SK-N-SH treated with all-trans-retinoic acid at 6 μM for 48 hours (cell line): ENCODE measurements at regions not wholly inside any gene's neighbourhood (a gene's known extent, or its start where the extent isn't known, plus 50 kb on each side); places are given as distances from the start of the nearest gene placed in this dataset.

Source experiments
- ARNTL ChIP-seq: fragments of 450-650 bp; formaldehyde crosslinking; IDR thresholded peaks from 2 replicates; pipeline ENCODE4 v1.5.0; 2020; ENCODE audit warnings: low read depth, mild to moderate bottlenecking, moderate library complexity, borderline replicate concordance
- ESRRG ChIP-seq: fragments of 250-450 bp; sonication (Bioruptor Pico); IDR thresholded peaks from 2 replicates; pipeline ENCODE4 v1.6.1; 2021; ENCODE audit warnings: mild to moderate bottlenecking
- SNAI2 ChIP-seq: fragments of 250-450 bp; sonication (Bioruptor Pico); IDR thresholded peaks from 2 replicates; pipeline ENCODE4 v1.5.0; 2020; ENCODE audit warnings: mild to moderate bottlenecking, moderate library complexity
- TCF4 ChIP-seq: fragments of 250-450 bp; sonication (Bioruptor Pico); IDR thresholded peaks from 2 replicates; pipeline ENCODE4 v1.8.0; 2021; ENCODE audit warnings: mild to moderate bottlenecking, moderate library complexity, borderline replicate concordance
- ZFP3 ChIP-seq: fragments of 250-450 bp; sonication (Bioruptor Pico); IDR thresholded peaks from 2 replicates; pipeline ENCODE4 v1.5.0; 2020; ENCODE audit warnings: mild to moderate bottlenecking, moderate library complexity
- ZNF565 ChIP-seq: fragments of 450-650 bp; formaldehyde crosslinking; conservative IDR thresholded peaks from 2 replicates; pipeline ENCODE4 v1.5.0; 2020; ENCODE audit warnings: low read depth, mild to moderate bottlenecking, moderate library complexity
- ZNF70 ChIP-seq: fragments of 450-650 bp; formaldehyde crosslinking; IDR thresholded peaks from 2 replicates; pipeline ENCODE4 v1.5.0; 2020; ENCODE audit warnings: mild to moderate bottlenecking, moderate library complexity
- TF ChIP-seq, protein P1 (sequence below): fragments of 250-450 bp; sonication (Bioruptor Pico); IDR thresholded peaks from 2 replicates; pipeline ENCODE4 v1.8.0; 2020; ENCODE audit warnings: mild to moderate bottlenecking, moderate library complexity, borderline replicate concordance
- TF ChIP-seq, protein P2 (sequence below): fragments of 250-450 bp; sonication (Bioruptor Pico); IDR thresholded peaks from 2 replicates; pipeline ENCODE4 v1.5.1; 2021; ENCODE audit warnings: mild to moderate bottlenecking, moderate library complexity

DNA sequence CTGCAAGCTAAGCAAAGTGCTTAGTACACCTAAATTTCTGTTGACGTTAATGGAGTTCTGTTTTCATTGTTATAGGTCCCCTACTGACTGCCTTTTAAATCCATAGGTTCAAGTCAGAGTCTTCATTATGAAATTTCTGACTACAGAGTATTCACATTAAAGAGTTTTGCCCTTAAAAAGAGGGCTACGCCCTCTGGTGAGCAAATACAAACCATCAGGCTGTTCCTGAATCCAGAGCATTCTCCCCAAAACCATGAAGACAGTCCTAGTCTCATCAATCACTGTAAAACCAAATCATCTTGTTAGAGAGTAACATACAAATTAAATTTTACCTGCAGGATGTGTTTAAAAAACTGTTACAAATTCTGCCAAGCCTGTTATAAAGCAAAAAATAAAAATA lies 1091.7 kb downstream of the TDRD15 start:
- TF ChIP-seq ZNF565: no peak
- no peak for TF ChIP-seq ZFP3 (CRISPR knock-in tag)
- TF ChIP-seq, protein P1, sequence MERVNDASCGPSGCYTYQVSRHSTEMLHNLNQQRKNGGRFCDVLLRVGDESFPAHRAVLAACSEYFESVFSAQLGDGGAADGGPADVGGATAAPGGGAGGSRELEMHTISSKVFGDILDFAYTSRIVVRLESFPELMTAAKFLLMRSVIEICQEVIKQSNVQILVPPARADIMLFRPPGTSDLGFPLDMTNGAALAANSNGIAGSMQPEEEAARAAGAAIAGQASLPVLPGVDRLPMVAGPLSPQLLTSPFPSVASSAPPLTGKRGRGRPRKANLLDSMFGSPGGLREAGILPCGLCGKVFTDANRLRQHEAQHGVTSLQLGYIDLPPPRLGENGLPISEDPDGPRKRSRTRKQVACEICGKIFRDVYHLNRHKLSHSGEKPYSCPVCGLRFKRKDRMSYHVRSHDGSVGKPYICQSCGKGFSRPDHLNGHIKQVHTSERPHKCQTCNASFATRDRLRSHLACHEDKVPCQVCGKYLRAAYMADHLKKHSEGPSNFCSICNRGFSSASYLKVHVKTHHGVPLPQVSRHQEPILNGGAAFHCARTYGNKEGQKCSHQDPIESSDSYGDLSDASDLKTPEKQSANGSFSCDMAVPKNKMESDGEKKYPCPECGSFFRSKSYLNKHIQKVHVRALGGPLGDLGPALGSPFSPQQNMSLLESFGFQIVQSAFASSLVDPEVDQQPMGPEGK: no peak
- no peak for TF ChIP-seq TCF4
- TF ChIP-seq ESRRG (CRISPR knock-in tag): no peak
- TF ChIP-seq, protein P2, sequence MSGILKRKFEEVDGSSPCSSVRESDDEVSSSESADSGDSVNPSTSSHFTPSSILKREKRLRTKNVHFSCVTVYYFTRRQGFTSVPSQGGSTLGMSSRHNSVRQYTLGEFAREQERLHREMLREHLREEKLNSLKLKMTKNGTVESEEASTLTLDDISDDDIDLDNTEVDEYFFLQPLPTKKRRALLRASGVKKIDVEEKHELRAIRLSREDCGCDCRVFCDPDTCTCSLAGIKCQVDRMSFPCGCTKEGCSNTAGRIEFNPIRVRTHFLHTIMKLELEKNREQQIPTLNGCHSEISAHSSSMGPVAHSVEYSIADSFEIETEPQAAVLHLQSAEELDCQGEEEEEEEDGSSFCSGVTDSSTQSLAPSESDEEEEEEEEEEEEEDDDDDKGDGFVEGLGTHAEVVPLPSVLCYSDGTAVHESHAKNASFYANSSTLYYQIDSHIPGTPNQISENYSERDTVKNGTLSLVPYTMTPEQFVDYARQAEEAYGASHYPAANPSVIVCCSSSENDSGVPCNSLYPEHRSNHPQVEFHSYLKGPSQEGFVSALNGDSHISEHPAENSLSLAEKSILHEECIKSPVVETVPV: no peak
- TF ChIP-seq ZNF70 (CRISPR knock-in tag): no peak
- TF ChIP-seq ARNTL: no peak
- TF ChIP-seq SNAI2 (CRISPR knock-in tag): no peak
